ENCODE measurements at regions not wholly inside any gene's neighbourhood (a gene's known extent, or its start where the extent isn't known, plus 50 kb on each side); places are given as distances from the start of the nearest gene placed in this dataset.
"Not testable (repeated sequence)": the region's sequence is repeated elsewhere in the genome, so short reads cannot be mapped to it uniquely, and the experiment has no call there.

DNA sequence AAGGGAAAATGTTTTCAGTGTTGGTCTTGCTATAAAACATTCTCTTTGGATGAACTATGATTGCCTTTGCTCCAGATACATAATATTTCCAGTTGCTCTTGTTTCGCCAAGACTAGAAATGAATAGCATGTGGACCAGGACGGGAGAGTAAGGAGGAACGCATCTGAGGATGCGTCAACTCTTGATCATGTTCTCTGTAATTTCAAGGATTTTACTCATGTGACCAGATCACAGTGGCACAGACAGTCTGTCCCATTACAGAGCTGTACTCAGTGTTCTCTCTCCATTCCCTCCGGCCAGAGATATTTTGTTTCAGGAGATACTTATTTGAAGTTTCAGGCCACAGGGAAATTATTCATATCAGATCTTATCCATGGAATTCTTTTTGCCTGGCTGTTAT lies 266.6 kb downstream of the MID1IP1 start:
- Histone ChIP-seq H3K4me2 (no peak overlapping the region), H3K4me1 (ENCODE audit: control insufficient read depth in 1 of 2, insufficient read depth in 2 of 2, low read depth in 1 of 2, low read length in 1 of 2) (peaks cover 0 to 4% of the 10 kb centered on the region in 2 experiments; a peak in 1 of 4 replicates), H3K79me2 (ENCODE audit: insufficient read depth) (no peaks in the 10 kb centered on the region), H2AFZ (ENCODE audit: low read depth) (no peak overlapping the region), H3K9ac (no peak overlapping the region), H3K9me2 (no peaks in the 10 kb centered on the region), H3K9me3 (no peaks in the 10 kb centered on the region), H4K20me1 (ENCODE audit: insufficient read depth) (no peaks in the 10 kb centered on the region), H3K4me3 (ENCODE audit: low read depth in 2 of 2, low read length in 1 of 2) (no peak overlapping the region), H3K27me3 (ENCODE audit: insufficient read depth) (no peaks in the 10 kb centered on the region; the same call in 1 of the 2 replicates), H3F3A (replicated peaks; ENCODE audit: insufficient read depth) (no peaks in the 10 kb centered on the region), H3K36me3 (replicated peaks in 1 of 2; ENCODE audit: control insufficient read depth in 1 of 2, insufficient read depth in 2 of 2, low read length in 1 of 2) (no peaks in the 10 kb centered on the region), H3K27ac (ENCODE audit: low read depth in 2 of 2, low read length in 1 of 2) (no peak overlapping the region)
- CTCF ChIA-PET, result no interaction called here
- TF ChIP-seq NFIC (IDR thresholded peaks at IDR 0.05; ENCODE audit: borderline replicate concordance), result no peak
- TF ChIP-seq SMC3 (IDR thresholded peaks at IDR 0.05; ENCODE audit: low read depth, low read length), result no peak
- no peak for TF ChIP-seq FOSL2 (IDR thresholded peaks at IDR 0.05; ENCODE audit: borderline replicate concordance, low read depth)
- TF ChIP-seq SIN3A (IDR thresholded peaks at IDR 0.05; ENCODE audit: borderline replicate concordance, low read depth, low read length), result no peak
- no peak for TF ChIP-seq NRF1 (IDR thresholded peaks at IDR 0.05; ENCODE audit: low read depth, low read length)
- 29% methylated on average over 5 of the region's 5 CpGs for WGBS (ENCODE audit: low lambda C conversion rate)
- POLR2A ChIA-PET, result no interaction called here
- DNase-seq, result no peak

DNA sequence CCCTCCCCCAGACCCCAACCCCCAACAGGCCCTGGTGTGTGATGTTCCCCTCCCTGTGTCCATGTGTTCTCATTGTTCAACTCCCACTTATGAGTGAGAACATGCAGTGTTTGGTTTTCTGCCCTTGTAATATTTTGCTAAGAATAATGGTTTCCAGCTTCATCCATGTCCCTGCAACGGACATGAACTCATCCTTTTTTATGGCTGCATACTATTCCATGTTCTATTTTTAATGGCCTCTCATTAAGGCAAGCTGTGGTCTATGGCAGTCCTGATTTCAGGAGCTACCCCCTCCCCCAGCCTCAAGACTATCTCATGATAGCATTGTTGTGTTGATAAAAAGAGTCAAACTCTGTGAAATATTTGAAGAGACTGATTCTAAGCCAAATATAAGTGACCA lies 267.4 kb downstream of the MID1IP1 start:
- H3K4me3 ChIP-seq (ENCODE audit: low read depth in 2 of 2, low read length in 1 of 2); H3K27me3 ChIP-seq (ENCODE audit: insufficient read depth); POLR2A ChIA-PET; H3K79me2 ChIP-seq (ENCODE audit: insufficient read depth); H3K9me3 ChIP-seq; H3K4me1 ChIP-seq (ENCODE audit: control insufficient read depth in 1 of 2, insufficient read depth in 2 of 2, low read depth in 1 of 2, low read length in 1 of 2); DNase-seq; H3K4me2 ChIP-seq; H3F3A ChIP-seq (replicated peaks; ENCODE audit: insufficient read depth); H3K9ac ChIP-seq; H3K9me2 ChIP-seq; H4K20me1 ChIP-seq (ENCODE audit: insufficient read depth); H3K27ac ChIP-seq (ENCODE audit: low read depth in 2 of 2, low read length in 1 of 2); H3K36me3 ChIP-seq (replicated peaks in 1 of 2; ENCODE audit: control insufficient read depth in 1 of 2, insufficient read depth in 2 of 2, low read length in 1 of 2); H2AFZ ChIP-seq (ENCODE audit: low read depth): not testable (repeated sequence)
- 10% methylated on average over 1 of the region's 1 CpG for WGBS (ENCODE audit: low lambda C conversion rate)
- CTCF ChIA-PET, result interaction anchor here (1.4 kb wide), 1 partner anchor 307 kb away, joined by 3 read pairs; no protein-coding TSS in a partner anchor

DNA sequence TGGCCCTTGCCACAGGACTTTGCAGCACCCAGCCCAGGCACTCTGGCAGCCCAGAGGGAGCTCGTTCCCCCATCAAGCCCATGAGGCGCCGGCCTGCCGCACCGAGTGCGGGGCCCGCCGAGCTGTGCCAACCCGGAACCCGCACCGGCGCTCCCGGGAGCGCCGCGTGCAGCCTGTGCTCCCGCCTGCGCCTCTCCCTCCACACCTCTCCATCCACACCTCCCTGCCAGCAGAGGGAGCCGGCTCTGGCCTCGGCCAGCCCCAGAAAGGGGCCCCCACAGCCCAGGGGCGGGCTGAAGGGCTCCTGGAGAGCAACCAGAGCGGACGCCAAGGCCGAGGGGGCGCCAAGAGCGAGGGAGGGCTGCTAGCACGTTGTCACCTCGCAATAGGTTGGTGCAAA lies 268.8 kb downstream of the MID1IP1 start:
- TF ChIP-seq RCOR1 (IDR thresholded peaks at IDR 0.05; ENCODE audit: low read length), result no peak
- no peak for TF ChIP-seq GATA2 (CRISPR knock-in tag; IDR thresholded peaks at IDR 0.05)
- no peak for TF ChIP-seq POLR2AphosphoS5 (IDR thresholded peaks at IDR 0.05; ENCODE audit: low read depth, low read length)
- no peak for TF ChIP-seq MXI1 (IDR thresholded peaks at IDR 0.05; ENCODE audit: low read depth, low read length)
- no peak for TF ChIP-seq TCF12 (IDR thresholded peaks at IDR 0.05)
- TF ChIP-seq JUND (IDR thresholded peaks at IDR 0.05), result no peak
- no peak for TF ChIP-seq NRF1 (IDR thresholded peaks at IDR 0.05; ENCODE audit: low read depth, low read length)
- TF ChIP-seq RFX5 (IDR thresholded peaks at IDR 0.05; ENCODE audit: low read length), result no peak
- no peak for TF ChIP-seq SIN3A (IDR thresholded peaks at IDR 0.05; ENCODE audit: borderline replicate concordance, low read depth, low read length)
- no peak for TF ChIP-seq FOXJ3 (CRISPR knock-in tag; IDR thresholded peaks at IDR 0.05)
- no peak for TF ChIP-seq EZH2phosphoT487 (IDR thresholded peaks at IDR 0.05; ENCODE audit: borderline replicate concordance, low read depth)
- DNase-seq, result no peak
- H3K27ac ChIP-seq (ENCODE audit: low read depth in 2 of 2, low read length in 1 of 2), result no peak overlapping the region
- ChIA-PET CTCF (interaction anchor here (1.4 kb wide), 1 partner anchor 309 kb away, joined by 3 read pairs; no protein-coding TSS in a partner anchor), POLR2A (no interaction called here)
- H3K9ac ChIP-seq, result no peak overlapping the region
- H3K4me3 ChIP-seq (ENCODE audit: low read depth in 2 of 2, low read length in 1 of 2), result no peak overlapping the region
- H3K9me3 ChIP-seq, result no peaks in the 10 kb centered on the region
- H4K20me1 ChIP-seq (ENCODE audit: insufficient read depth), result no peaks in the 10 kb centered on the region
- no peaks in the 10 kb centered on the region for H3K36me3 ChIP-seq (replicated peaks in 1 of 2; ENCODE audit: control insufficient read depth in 1 of 2, insufficient read depth in 2 of 2, low read length in 1 of 2)
- 31% methylated on average over 11 of the region's 28 CpGs for WGBS (ENCODE audit: low lambda C conversion rate)
- no peaks in the 10 kb centered on the region for H3K27me3 ChIP-seq (ENCODE audit: insufficient read depth)
- no peaks in the 10 kb centered on the region for H3F3A ChIP-seq (replicated peaks; ENCODE audit: insufficient read depth)
- no peaks in the 10 kb centered on the region for H3K79me2 ChIP-seq (ENCODE audit: insufficient read depth)
- no peak overlapping the region for H2AFZ ChIP-seq (ENCODE audit: low read depth)
- H3K4me1 ChIP-seq (ENCODE audit: control insufficient read depth in 1 of 2, insufficient read depth in 2 of 2, low read depth in 1 of 2, low read length in 1 of 2), result peaks cover 0 to 4% of the 10 kb centered on the region in 2 experiments; a peak in 1 of 4 replicates
- no peaks in the 10 kb centered on the region for H3K9me2 ChIP-seq
- H3K4me2 ChIP-seq, result no peak overlapping the region
